ENCODE measurements at regions not wholly inside any gene's neighbourhood (a gene's known extent, or its start where the extent isn't known, plus 50 kb on each side); places are given as distances from the start of the nearest gene placed in this dataset.
"Not testable (repeated sequence)": the region's sequence is repeated elsewhere in the genome, so short reads cannot be mapped to it uniquely, and the experiment has no call there.

- no peak for TF ChIP-seq ZFX (IDR thresholded peaks at IDR 0.05)
- no peak for TF ChIP-seq CTCF (IDR thresholded peaks at IDR 0.05 in 2 of 3, conservative IDR thresholded peaks at IDR 0.05 in 1 of 3; ENCODE audit: borderline replicate concordance in 1 of 3, insufficient read depth in 1 of 3, low read depth in 2 of 3, low read length in 2 of 3)
- TF ChIP-seq EZH2phosphoT487 (IDR thresholded peaks at IDR 0.05; ENCODE audit: borderline replicate concordance): no peak
- TF ChIP-seq ZNF274 (IDR thresholded peaks at IDR 0.05; ENCODE audit: low read depth, low read length): no peak
- TF ChIP-seq, protein P1, sequence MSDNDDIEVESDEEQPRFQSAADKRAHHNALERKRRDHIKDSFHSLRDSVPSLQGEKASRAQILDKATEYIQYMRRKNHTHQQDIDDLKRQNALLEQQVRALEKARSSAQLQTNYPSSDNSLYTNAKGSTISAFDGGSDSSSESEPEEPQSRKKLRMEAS (IDR thresholded peaks at IDR 0.05): no peak
- TF ChIP-seq EZH2 (IDR thresholded peaks at IDR 0.05): no peak
- no peak for TF ChIP-seq FOSL1 (IDR thresholded peaks at IDR 0.05; ENCODE audit: low read depth)
- no peak for TF ChIP-seq POLR2A (IDR thresholded peaks at IDR 0.05; ENCODE audit: borderline replicate concordance, extremely low read depth, insufficient read depth, insufficient read length)
- TF ChIP-seq TCF7L2 (IDR thresholded peaks at IDR 0.05; ENCODE audit: borderline replicate concordance, extremely low read depth, insufficient read depth, insufficient read length): no peak
- TF ChIP-seq ELF1 (IDR thresholded peaks at IDR 0.05; ENCODE audit: borderline replicate concordance, low read depth): no peak
- TF ChIP-seq EGR1 (IDR thresholded peaks at IDR 0.05; ENCODE audit: low read depth): no peak
- no peak for TF ChIP-seq YY1 (IDR thresholded peaks at IDR 0.05; ENCODE audit: extremely low read depth, insufficient replicate concordance, low read depth, low read length)
- Histone ChIP-seq H3K9ac (ENCODE audit: low read length) (no peak overlapping the region), H3K4me3 (replicated peaks in 1 of 2; ENCODE audit: low read depth in 1 of 2, low read length in 2 of 2) (no peak overlapping the region), H3K27me3 (ENCODE audit: insufficient read depth, low read length) (no peaks in the 10 kb centered on the region), H3K79me2 (ENCODE audit: insufficient read depth, low read length) (no peaks in the 10 kb centered on the region), H3K4me1 (ENCODE audit: control insufficient read depth in 1 of 2, insufficient read depth in 2 of 2, low read length in 2 of 2) (peaks cover 0 to 15% of the 10 kb centered on the region in 2 experiments; a peak in 2 of 4 replicates), H3K4me2 (ENCODE audit: low read length) (no peak overlapping the region), H4K20me1 (ENCODE audit: insufficient read depth) (no peaks in the 10 kb centered on the region), H3K9me2 (ENCODE audit: insufficient read depth) (no peaks in the 10 kb centered on the region), H3K9me3 (ENCODE audit: control insufficient read depth in 1 of 2, insufficient read depth in 1 of 2, low read depth in 1 of 2, low read length in 2 of 2) (no peaks in the 10 kb centered on the region), H3K27ac (ENCODE audit: low read depth, low read length) (no peak overlapping the region), H2AFZ (ENCODE audit: low read depth, low read length, poor library complexity, severe bottlenecking) (no peak overlapping the region), H3K36me3 (ENCODE audit: control insufficient read depth in 1 of 2, insufficient read depth in 2 of 2, low read length in 2 of 2) (no peaks in the 10 kb centered on the region)
- DNase-seq (ENCODE audit: low read depth, low spot score) (no peak), ATAC-seq (no peak)
- ChIA-PET RAD21 (ENCODE audit: low non-redundant PET in 1 of 2, low total read pairs in 2 of 2, uncharacterized antibody in 2 of 2, unreplicated experiment in 2 of 2) (no interaction called here), POLR2A (no interaction called here), CTCF (interaction anchor here (1.3 to 1.5 kb wide), 3 partner anchors 11 to 26 kb away, joined by 3 to 5 read pairs (median 4); no protein-coding TSS in a partner anchor)
- no TSS peak for BruUV-seq (replicated peaks)
- intact Hi-C loops (cut with micrococcal nuclease): no loop called here
These were observed 72.4 kb upstream of the SLC66A3 start for GRCh38 chr2:11082880-11083279.

DNA sequence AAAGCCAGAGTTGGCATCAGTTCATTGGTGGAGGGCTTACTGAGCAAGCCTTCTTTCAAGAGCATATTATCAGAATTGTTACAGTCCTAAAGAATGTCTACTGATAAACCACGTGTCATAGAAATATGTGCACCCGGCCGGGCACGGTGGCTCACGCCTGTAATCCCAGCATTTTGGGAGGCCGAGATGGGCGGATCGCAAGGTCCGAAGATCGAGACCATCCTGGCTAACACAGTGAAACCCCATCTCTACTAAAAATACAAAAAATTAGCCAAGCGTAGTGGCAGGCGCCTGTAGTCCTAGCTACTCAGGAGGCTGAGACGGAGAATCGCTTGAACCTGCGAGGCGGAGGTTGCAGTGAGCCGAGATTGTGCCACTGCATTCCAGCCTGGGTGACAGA lies 66.4 kb upstream of the SLC66A3 start:
- RAD21 ChIA-PET (ENCODE audit: low non-redundant PET in 1 of 2, low total read pairs in 2 of 2, uncharacterized antibody in 2 of 2, unreplicated experiment in 2 of 2); H3K27me3 ChIP-seq (ENCODE audit: insufficient read depth, low read length); H2AFZ ChIP-seq (ENCODE audit: low read depth, low read length, poor library complexity, severe bottlenecking); intact Hi-C loops (cut with micrococcal nuclease); ATAC-seq; H3K4me3 ChIP-seq (replicated peaks in 1 of 2; ENCODE audit: low read depth in 1 of 2, low read length in 2 of 2); H3K27ac ChIP-seq (ENCODE audit: low read depth, low read length); H3K36me3 ChIP-seq (ENCODE audit: control insufficient read depth in 1 of 2, insufficient read depth in 2 of 2, low read length in 2 of 2); H3K9ac ChIP-seq (ENCODE audit: low read length); H3K9me2 ChIP-seq (ENCODE audit: insufficient read depth); BruUV-seq (replicated peaks); H3K79me2 ChIP-seq (ENCODE audit: insufficient read depth, low read length); DNase-seq (ENCODE audit: low read depth, low spot score); CTCF ChIA-PET; H4K20me1 ChIP-seq (ENCODE audit: insufficient read depth); POLR2A ChIA-PET; H3K4me2 ChIP-seq (ENCODE audit: low read length); H3K9me3 ChIP-seq (ENCODE audit: control insufficient read depth in 1 of 2, insufficient read depth in 1 of 2, low read depth in 1 of 2, low read length in 2 of 2); H3K4me1 ChIP-seq (ENCODE audit: control insufficient read depth in 1 of 2, insufficient read depth in 2 of 2, low read length in 2 of 2): not testable (repeated sequence)
